ENCODE measurements at regions not wholly inside any gene's neighbourhood (a gene's known extent, or its start where the extent isn't known, plus 50 kb on each side); places are given as distances from the start of the nearest gene placed in this dataset.

GRCh38 chr15:92751528-92751927 lies 96.0 kb upstream of the FAM174B start:
- no peak for TF ChIP-seq CTCF (IDR thresholded peaks at IDR 0.05; ENCODE audit: low read depth, low read length, poor library complexity, severe bottlenecking)
- no peak for TF ChIP-seq EZH2phosphoT487 (IDR thresholded peaks at IDR 0.05; ENCODE audit: borderline replicate concordance, low read length)

Data from DOHH2 (cell line).